ENCODE measurements at regions not wholly inside any gene's neighbourhood (a gene's known extent, or its start where the extent isn't known, plus 50 kb on each side); places are given as distances from the start of the nearest gene placed in this dataset.

GRCh38 chr14:26982071-26982470, 384.2 kb upstream of the NOVA1 start:
- no peak for DNase-seq (ENCODE audit: low spot score)
- no peak overlapping the region for H3K4me3 ChIP-seq
- H3K27ac ChIP-seq = no peak overlapping the region
- H3K9me3 ChIP-seq = no peaks in the 10 kb centered on the region
- H3K36me3 ChIP-seq = no peaks in the 10 kb centered on the region
- no peak for TF ChIP-seq CTCF (IDR thresholded peaks at IDR 0.05)
- H3K4me1 ChIP-seq = no peaks in the 10 kb centered on the region
- no peaks in the 10 kb centered on the region for H3K27me3 ChIP-seq

GRCh38 chr14:26984311-26985177, 386.7 kb upstream of the NOVA1 start:
- Histone ChIP-seq H3K36me3 (no peaks in the 10 kb centered on the region), H3K9me3 (no peaks in the 10 kb centered on the region), H3K4me1 (no peaks in the 10 kb centered on the region), H3K27ac (no peak overlapping the region), H3K4me3 (no peak overlapping the region), H3K27me3 (no peaks in the 10 kb centered on the region)
- DNase-seq (ENCODE audit: low spot score) = peak; percentile 63
- TF ChIP-seq CTCF (IDR thresholded peaks at IDR 0.05) = peak; percentile 36 to 70

- no peaks in the 10 kb centered on the region for H3K36me3 ChIP-seq
- no peak overlapping the region for H3K4me3 ChIP-seq
- H3K9me3 ChIP-seq = no peaks in the 10 kb centered on the region
- no peak for TF ChIP-seq CTCF (IDR thresholded peaks at IDR 0.05)
- no peak overlapping the region for H3K27ac ChIP-seq
- no peaks in the 10 kb centered on the region for H3K4me1 ChIP-seq
- no peak for DNase-seq (ENCODE audit: low spot score)
- H3K27me3 ChIP-seq = no peaks in the 10 kb centered on the region
Measured at GRCh38 chr14:26987744-26988363, 390.0 kb upstream of the NOVA1 start.

- Histone ChIP-seq H3K27me3 (no peaks in the 10 kb centered on the region), H3K27ac (no peak overlapping the region), H3K4me1 (no peaks in the 10 kb centered on the region), H3K36me3 (no peaks in the 10 kb centered on the region), H3K9me3 (no peaks in the 10 kb centered on the region), H3K4me3 (no peak overlapping the region)
- DNase-seq (ENCODE audit: low spot score) = no peak
- TF ChIP-seq CTCF (IDR thresholded peaks at IDR 0.05) = no peak
Measured at GRCh38 chr14:26990946-26991345, 393.1 kb upstream of the NOVA1 start.

- no peak for DNase-seq (ENCODE audit: low spot score)
- no peaks in the 10 kb centered on the region for H3K9me3 ChIP-seq
- no peaks in the 10 kb centered on the region for H3K27me3 ChIP-seq
- H3K4me3 ChIP-seq = no peak overlapping the region
- TF ChIP-seq CTCF (IDR thresholded peaks at IDR 0.05) = no peak
- no peak overlapping the region for H3K27ac ChIP-seq
- H3K4me1 ChIP-seq = no peaks in the 10 kb centered on the region
- no peaks in the 10 kb centered on the region for H3K36me3 ChIP-seq
Measured at GRCh38 chr14:26992403-26993115, 394.7 kb upstream of the NOVA1 start.

All from right atrium auricular region (tissue), 2 donors.